ENCODE measurements at regions not wholly inside any gene's neighbourhood (a gene's known extent, or its start where the extent isn't known, plus 50 kb on each side); places are given as distances from the start of the nearest gene placed in this dataset.

- no peak overlapping the region for H3K27ac ChIP-seq
- DNase-seq, result no peak
- no peak overlapping the region for H3K4me3 ChIP-seq
- peaks cover 0 to 9% (median 0%) of the 10 kb centered on the region in 3 donors for H3K4me1 ChIP-seq
- WGBS, 2 donors, result 13 to 19% methylated on average over 7 of the region's 12 CpGs
- H3K36me3 ChIP-seq, result no peaks in the 10 kb centered on the region
- peak in 5 of 6 experiments; percentile 54 to 80 (median 59) for TF ChIP-seq CTCF (IDR thresholded peaks at IDR 0.05)
- TF ChIP-seq POLR2A (IDR thresholded peaks at IDR 0.05), result no peak
- intact Hi-C loops (cut with DNase I), result loop anchor here (10.0 kb wide), 1 partner anchor 450 kb away; no protein-coding TSS in a partner anchor
- H3K9me3 ChIP-seq, result no peaks in the 10 kb centered on the region
- peaks cover 0 to 22% (median 0%) of the 10 kb centered on the region in 4 donors for H3K27me3 ChIP-seq
Observed at GRCh38 chr11:131064373-131064991, 148.2 kb upstream of the SNX19 start.

- Histone ChIP-seq H3K4me3 (no peak overlapping the region), H3K36me3 (no peaks in the 10 kb centered on the region), H3K4me1 (peaks cover 0 to 9% (median 0%) of the 10 kb centered on the region in 3 donors), H3K27me3 (peaks cover 0 to 22% (median 0%) of the 10 kb centered on the region in 4 donors), H3K9me3 (no peaks in the 10 kb centered on the region), H3K27ac (no peak overlapping the region)
- intact Hi-C loops (cut with DNase I), result loop anchor here (5.0 to 10.0 kb wide), 2 partner anchors 449 to 607 kb away; no protein-coding TSS in a partner anchor
- TF ChIP-seq POLR2A (IDR thresholded peaks at IDR 0.05) (no peak), CTCF (IDR thresholded peaks at IDR 0.05) (no peak)
- WGBS, 2 donors, result 62 to 72% methylated on average over 13 of the region's 13 CpGs
- no peak for DNase-seq
Observed at GRCh38 chr11:131065435-131066413, 149.4 kb upstream of the SNX19 start.

- no peaks in the 10 kb centered on the region for H3K9me3 ChIP-seq
- intact Hi-C loops (cut with DNase I), result loop anchor here (5.0 to 10.0 kb wide), 2 partner anchors 448 to 606 kb away; no protein-coding TSS in a partner anchor
- no peak for DNase-seq
- H3K4me3 ChIP-seq, result no peak overlapping the region
- peaks cover 0 to 22% (median 0%) of the 10 kb centered on the region in 4 donors for H3K27me3 ChIP-seq
- H3K4me1 ChIP-seq, result peaks cover 0 to 9% (median 0%) of the 10 kb centered on the region in 3 donors
- no peak overlapping the region for H3K27ac ChIP-seq
- TF ChIP-seq CTCF (IDR thresholded peaks at IDR 0.05) (no peak), POLR2A (IDR thresholded peaks at IDR 0.05) (no peak)
- H3K36me3 ChIP-seq, result no peaks in the 10 kb centered on the region
- WGBS, 2 donors, result 69 to 70% methylated on average over 7 of the region's 7 CpGs
Observed at GRCh38 chr11:131066551-131066950, 150.3 kb upstream of the SNX19 start.

GRCh38 chr11:131070365-131070764 is 154.1 kb upstream of the SNX19 start:
- intact Hi-C loops (cut with DNase I), result no loop called here
- Histone ChIP-seq H3K27ac (no peak overlapping the region), H3K4me1 (no peaks in the 10 kb centered on the region), H3K9me3 (no peaks in the 10 kb centered on the region), H3K4me3 (no peak overlapping the region), H3K36me3 (no peaks in the 10 kb centered on the region), H3K27me3 (peaks cover 0 to 15% (median 0%) of the 10 kb centered on the region in 4 donors)
- DNase-seq, result no peak
- 71 to 74% methylated on average over 4 of the region's 4 CpGs for WGBS, 2 donors
- TF ChIP-seq CTCF (IDR thresholded peaks at IDR 0.05) (no peak), POLR2A (IDR thresholded peaks at IDR 0.05) (no peak)

- intact Hi-C loops (cut with DNase I), result no loop called here
- Histone ChIP-seq H3K27ac (no peak overlapping the region), H3K9me3 (no peaks in the 10 kb centered on the region), H3K36me3 (no peaks in the 10 kb centered on the region), H3K4me1 (no peaks in the 10 kb centered on the region), H3K4me3 (no peak overlapping the region), H3K27me3 (peaks cover 0 to 4% (median 0%) of the 10 kb centered on the region in 4 donors)
- DNase-seq, result no peak
- TF ChIP-seq CTCF (IDR thresholded peaks at IDR 0.05) (no peak), POLR2A (IDR thresholded peaks at IDR 0.05) (no peak)
- 71 to 91% methylated on average over 2 of the region's 2 CpGs for WGBS, 2 donors
Observed at GRCh38 chr11:131073167-131073566, 156.9 kb upstream of the SNX19 start.
